Heart left ventricle (tissue), 16 donors: ENCODE measurements at regions not wholly inside any gene's neighbourhood (a gene's known extent, or its start where the extent isn't known, plus 50 kb on each side); places are given as distances from the start of the nearest gene placed in this dataset.
A peak's percentile ranks its signal among the peaks of the same experiment; 100 is the strongest.

Experiments used
- ATAC-seq, 4 donors: fragments of 200-7000 bp; cut with Tn5 transposase; one replicate each; pipeline ENCODE4 v1.9.1; 2020 to 2022; ENCODE audit warnings: moderate library complexity in 4 of 4, mild to moderate bottlenecking in 3 of 4, moderate number of reproducible peaks in 1 of 4
- DNase-seq, 5 donors: peaks; one replicate each; pipeline ENCODE4 v3.0.0-alpha.2; 2020
- H3K27ac ChIP-seq, 12 donors: fragments of 200-600 bp; sonication (generic) in 4 of 12; one replicate each; pipeline versions ENCODE4 v1.5.0 to v1.8.0; 2016 to 2022; ENCODE audit warnings: mild to moderate bottlenecking in 2 of 12
- H3K27me3 ChIP-seq, 9 donors: fragments of 200-600 bp; sonication (generic) in 2 of 9; one replicate each; pipeline versions ENCODE4 v1.5.1 to v1.8.0; 2016 to 2022; ENCODE audit warnings: mild to moderate bottlenecking in 3 of 9
- H3K36me3 ChIP-seq, 9 donors: fragments of 200-600 bp; sonication (generic) in 2 of 9; one replicate each; pipeline versions ENCODE4 v1.5.0 to v1.8.0; 2018 to 2022; ENCODE audit warnings: mild to moderate bottlenecking in 2 of 9
- H3K4me1 ChIP-seq, 12 donors: fragments of 200-600 bp; sonication (generic) in 4 of 12; one replicate each; pipeline versions ENCODE4 v1.5.0 to v1.8.0; 2016 to 2022; ENCODE audit warnings: mild to moderate bottlenecking in 3 of 12
- H3K4me3 ChIP-seq, 12 donors: fragments of 200-600 bp; sonication (generic) in 4 of 12; one replicate each; pipeline versions ENCODE4 v1.5.0 to v1.8.0; 2017 to 2022; ENCODE audit warnings: mild to moderate bottlenecking in 9 of 12, moderate library complexity in 4 of 12
- H3K9me3 ChIP-seq, 12 donors: fragments of 200-600 bp; sonication (generic) in 4 of 12; one replicate each; pipeline versions ENCODE4 v1.5.0 to v1.8.0; 2016 to 2022; ENCODE audit warnings: mild to moderate bottlenecking in 1 of 12
- CTCF ChIP-seq, 12 donors: fragments of 200-600 bp; sonication (generic) in 4 of 12; IDR thresholded peaks; one replicate each; pipeline versions ENCODE4 v1.5.0 to v1.8.0; 2018 to 2022; ENCODE audit warnings: antibody characterized with exemption in 12 of 12, mild to moderate bottlenecking in 5 of 12
- POLR2A ChIP-seq, 2 donors: fragments of 450-650 bp; IDR thresholded peaks; one replicate each; pipeline ENCODE4 v1.6.1; 2017; ENCODE audit warnings: antibody characterized with exemption in 2 of 2, mild to moderate bottlenecking in 2 of 2, moderate library complexity in 2 of 2
- WGBS, 4 donors: extraction: QIAGEN DNeasy Blood & Tissue Kit in 2 of 4; methylation state at CpG; one replicate each; pipeline versions ENCODE4 v1.1.5 to v1.1.7; 2013 to 2018; 5-methylcytosine and 5-hydroxymethylcytosine counted together
- intact Hi-C, 10 donors: fragments of 100-400 bp; cut with DNase I; formaldehyde crosslinking; loops; one replicate each; pipeline versions ENCODE4 v1.11.1 to v1.14.2; 2022
- donor health status: ischemic (EF 13 %, LVEDD 7.1; RV severe dilation, severe dysfunction).
- donor health status: healthy with polysubstance abuse.
- donor health status: DM: no; HTN: yes; CAD: no.
- donor health status: DM: no; HTN: no; CAD: no.
- donor health status: ischemic (EF 25% LVEDD 6.9; RV normal size, moderate dysfunction).
- donor health status: ischemic (EF 25% LVEDD 5.7; RV mildly dilated, moderate dysfunction).
- donor health status: healthy.
- donor health status: DM: yes; HTN: yes; CAD: no.
- donor health status: ischemic (EF 35%, LVEDD 5.7; RV mildly dilated, moderate dysfunction).
- donor health status: nonischemic (EF 11% LVEDD 7.7; RV severe dilation, severe dysfunction).
- donor health status: DM: yes; HTN: yes; CAD: no.
- donor health status: PGD.
- donor health status: ischemic (EF 29% LVEDD 5.4; RV normal size, mild dysfunction).
- donor health status: nonischemic (EF 23%, LVEDD 6.1; RV moderate dilation, normal function).

- DNase-seq (no peak), ATAC-seq (no peak)
- TF ChIP-seq CTCF (IDR thresholded peaks at IDR 0.05) (no peak), POLR2A (IDR thresholded peaks at IDR 0.05) (no peak)
- Histone ChIP-seq H3K9me3 (no peaks in the 10 kb centered on the region), H3K4me1 (no peaks in the 10 kb centered on the region), H3K4me3 (no peak overlapping the region), H3K36me3 (no peaks in the 10 kb centered on the region), H3K27ac (no peak overlapping the region), H3K27me3 (peaks cover 0 to 14% (median 0%) of the 10 kb centered on the region in 9 donors)
- intact Hi-C loops: no loop called here
- 60 to 73% (median 63%) methylated on average over 5 of the region's 5 CpGs for WGBS, 4 donors
Measured at GRCh38 chr4:183563874-183564273, 59.0 kb downstream of the ING2 start.

- H3K27me3 ChIP-seq: no peaks in the 10 kb centered on the region
- WGBS, 4 donors: 29 to 44% (median 35%) methylated on average over 10 of the region's 10 CpGs
- peak in 2 of 5 donors; percentile 32 to 45 for DNase-seq
- peaks cover 0 to 7% (median 0%) of the 10 kb centered on the region in 12 donors for H3K4me1 ChIP-seq
- peak; percentile 26 to 89 (median 65) for ATAC-seq
- no peak for TF ChIP-seq POLR2A (IDR thresholded peaks at IDR 0.05)
- TF ChIP-seq CTCF (IDR thresholded peaks at IDR 0.05): no peak
- no peak overlapping the region for H3K4me3 ChIP-seq
- H3K36me3 ChIP-seq: no peaks in the 10 kb centered on the region
- no peak overlapping the region for H3K27ac ChIP-seq
- intact Hi-C loops: no loop called here
- no peaks in the 10 kb centered on the region for H3K9me3 ChIP-seq
Measured at GRCh38 chr4:183571350-183571941, 66.6 kb downstream of the ING2 start.

- H3K4me3 ChIP-seq: no peak overlapping the region
- no peak overlapping the region for H3K27ac ChIP-seq
- no peaks in the 10 kb centered on the region for H3K27me3 ChIP-seq
- ATAC-seq (no peak), DNase-seq (no peak)
- no peaks in the 10 kb centered on the region for H3K36me3 ChIP-seq
- H3K9me3 ChIP-seq: peaks cover 0 to 20% (median 0%) of the 10 kb centered on the region in 12 donors
- TF ChIP-seq POLR2A (IDR thresholded peaks at IDR 0.05): no peak
- TF ChIP-seq CTCF (IDR thresholded peaks at IDR 0.05): no peak
- intact Hi-C loops: no loop called here
- no peaks in the 10 kb centered on the region for H3K4me1 ChIP-seq
- 76 to 87% (median 81%) methylated on average over 6 of the region's 6 CpGs for WGBS, 4 donors
Measured at GRCh38 chr4:183576701-183577404, 72.0 kb downstream of the ING2 start.

- Histone ChIP-seq H3K27me3 (no peaks in the 10 kb centered on the region), H3K4me3 (no peak overlapping the region), H3K36me3 (no peaks in the 10 kb centered on the region), H3K9me3 (peaks cover 0 to 23% (median 0%) of the 10 kb centered on the region in 12 donors), H3K27ac (no peak overlapping the region), H3K4me1 (no peaks in the 10 kb centered on the region)
- ATAC-seq (no peak), DNase-seq (no peak)
- no peak for TF ChIP-seq POLR2A (IDR thresholded peaks at IDR 0.05)
- no peak for TF ChIP-seq CTCF (IDR thresholded peaks at IDR 0.05)
- WGBS, 4 donors: 74 to 87% (median 83%) methylated on average over 3 of the region's 3 CpGs
- intact Hi-C loops: no loop called here
Measured at GRCh38 chr4:183580370-183580769, 75.5 kb downstream of the ING2 start.
